HEK293 (cell line): ENCODE measurements at regions not wholly inside any gene's neighbourhood (a gene's known extent, or its start where the extent isn't known, plus 50 kb on each side); places are given as distances from the start of the nearest gene placed in this dataset.

Experiments used
- CTCF ChIA-PET: fragments of 350-600 bp; formaldehyde crosslinking; extraction: SDS; loops from one replicate; lab custom pipeline; 2021; ENCODE audit warnings: antibody characterized with exemption; lab: Yijun Ruan, JAX
- POLR2A ChIA-PET: fragments of 300-600 bp; formaldehyde crosslinking; extraction: SDS; loops from one replicate; lab custom pipeline; 2020; ENCODE audit warnings: antibody characterized with exemption, inconsistent platforms; lab: Yijun Ruan, JAX
- H3K27ac ChIP-seq: fragments of 200-500 bp; sonication (Bioruptor generic); 2 replicates; pipeline ENCODE4 v1.5.1; 2014; ENCODE audit warnings: low read depth, low read length, control low read depth, inconsistent platforms; ENCODE audit errors: extremely low read depth
- H3K36me3 ChIP-seq, 2 experiments: fragments of 200-500 bp in 1 of 2; sonication (Bioruptor generic) in 1 of 2; 1 replicate in 1 of 2; 2 replicates in 1 of 2; pipeline ENCODE4 v1.5.1; 2014 to 2017; ENCODE audit warnings: inconsistent platforms in 2 of 2, low read length in 2 of 2; ENCODE audit not compliant: control insufficient read depth in 2 of 2, insufficient read depth in 1 of 2
- H3K4me1 ChIP-seq: fragments of 200-500 bp; sonication (Bioruptor generic); 2 replicates; pipeline ENCODE4 v1.5.1; 2014; ENCODE audit warnings: mild to moderate bottlenecking, low read length, inconsistent platforms; ENCODE audit not compliant: control insufficient read depth, insufficient read depth
- H3K4me3 ChIP-seq: 2 replicates; pipeline ENCODE4 v1.5.1; 2011; ENCODE audit warnings: low read depth, mild to moderate bottlenecking, control low read depth, low read length, moderate library complexity
- H3K9me3 ChIP-seq: fragments of 200-500 bp; sonication (Bioruptor generic); 2 replicates; pipeline ENCODE4 v1.5.1; 2014; ENCODE audit warnings: low read depth, low read length, inconsistent platforms; ENCODE audit not compliant: control insufficient read depth, insufficient read depth
- BCL6B ChIP-seq: fragments of 450-650 bp; formaldehyde crosslinking; IDR thresholded peaks from 2 replicates; pipeline ENCODE4 v1.5.1; 2017; ENCODE audit warnings: missing biosample characterization, missing genetic modification characterization
- CTCF ChIP-seq: fragments of 450-650 bp; formaldehyde crosslinking; IDR thresholded peaks from 2 replicates; pipeline ENCODE4 v1.5.1; 2016; ENCODE audit warnings: missing biosample characterization, missing genetic modification characterization
- KLF17 ChIP-seq: fragments of 450-650 bp; formaldehyde crosslinking; IDR thresholded peaks from 2 replicates; pipeline ENCODE4 v1.5.1; 2016; ENCODE audit warnings: missing biosample characterization, missing genetic modification characterization
- PRDM4 ChIP-seq: fragments of 450-650 bp; formaldehyde crosslinking; IDR thresholded peaks from 2 replicates; pipeline ENCODE4 v1.5.1; 2017; ENCODE audit warnings: missing biosample characterization, missing genetic modification characterization
- SCRT2 ChIP-seq: fragments of 450-650 bp; formaldehyde crosslinking; IDR thresholded peaks from 2 replicates; pipeline ENCODE4 v1.5.1; 2016; ENCODE audit warnings: missing biosample characterization, missing genetic modification characterization
- YY1 ChIP-seq: fragments of 450-650 bp; formaldehyde crosslinking; IDR thresholded peaks from 2 replicates; pipeline ENCODE4 v1.5.1; 2018; ENCODE audit warnings: missing biosample characterization, missing genetic modification characterization
- ZNF16 ChIP-seq: fragments of 450-650 bp; formaldehyde crosslinking; IDR thresholded peaks from 2 replicates; pipeline ENCODE4 v1.5.1; 2016; ENCODE audit warnings: low read depth, missing biosample characterization, missing genetic modification characterization
- ZNF19 ChIP-seq: fragments of 450-650 bp; formaldehyde crosslinking; IDR thresholded peaks from 2 replicates; pipeline ENCODE4; 2016; ENCODE audit warnings: missing biosample characterization, missing genetic modification characterization, low read depth
- ZNF211 ChIP-seq: fragments of 450-650 bp; formaldehyde crosslinking; IDR thresholded peaks from 2 replicates; pipeline ENCODE4 v1.5.1; 2016; ENCODE audit warnings: low read depth, missing biosample characterization, missing genetic modification characterization
- ZNF221 ChIP-seq: fragments of 450-650 bp; formaldehyde crosslinking; IDR thresholded peaks from 2 replicates; pipeline ENCODE4 v1.5.1; 2017; ENCODE audit warnings: missing biosample characterization, missing genetic modification characterization, borderline replicate concordance
- ZNF404 ChIP-seq: fragments of 450-650 bp; formaldehyde crosslinking; IDR thresholded peaks from 2 replicates; pipeline ENCODE4 v1.5.1; 2017; ENCODE audit warnings: missing biosample characterization, missing genetic modification characterization
- ZNF510 ChIP-seq: fragments of 450-650 bp; formaldehyde crosslinking; IDR thresholded peaks from 2 replicates; pipeline ENCODE4 v1.5.1; 2018; ENCODE audit warnings: mild to moderate bottlenecking, missing genetic modification characterization, missing biosample characterization; ENCODE audit not compliant: insufficient replicate concordance
- ZNF529 ChIP-seq: fragments of 450-650 bp; formaldehyde crosslinking; IDR thresholded peaks from 2 replicates; pipeline ENCODE4 v1.5.1; 2017; ENCODE audit warnings: missing genetic modification characterization, missing biosample characterization; ENCODE audit not compliant: insufficient replicate concordance
- ZNF548 ChIP-seq: fragments of 450-650 bp; formaldehyde crosslinking; IDR thresholded peaks from 2 replicates; pipeline ENCODE4 v1.5.1; 2016; ENCODE audit warnings: missing biosample characterization, missing genetic modification characterization
- ZNF560 ChIP-seq: fragments of 450-650 bp; formaldehyde crosslinking; IDR thresholded peaks from 2 replicates; pipeline ENCODE4 v1.5.1; 2017; ENCODE audit warnings: missing biosample characterization, missing genetic modification characterization, borderline replicate concordance
- ZNF629 ChIP-seq: fragments of 450-650 bp; formaldehyde crosslinking; IDR thresholded peaks from 2 replicates; pipeline ENCODE4 v1.5.1; 2017; ENCODE audit warnings: missing biosample characterization, missing genetic modification characterization
- ZNF747 ChIP-seq: fragments of 450-650 bp; formaldehyde crosslinking; IDR thresholded peaks from 2 replicates; pipeline ENCODE4 v1.5.1; 2016; ENCODE audit warnings: missing biosample characterization, missing genetic modification characterization
- ZXDB ChIP-seq: fragments of 450-650 bp; formaldehyde crosslinking; IDR thresholded peaks from 2 replicates; pipeline ENCODE4 v1.5.1; 2016; ENCODE audit warnings: missing biosample characterization, missing genetic modification characterization
- TF ChIP-seq, protein P1 (sequence below): fragments of 450-650 bp; formaldehyde crosslinking; IDR thresholded peaks from 2 replicates; pipeline ENCODE4 v1.5.1; 2016; ENCODE audit warnings: missing biosample characterization, missing genetic modification characterization, borderline replicate concordance
- TF ChIP-seq, protein P2 (sequence below): fragments of 450-650 bp; formaldehyde crosslinking; conservative IDR thresholded peaks from 2 replicates; pipeline ENCODE4 v1.5.1; 2016; ENCODE audit warnings: low read depth, missing biosample characterization, missing genetic modification characterization
- TF ChIP-seq, protein P3 (sequence below): fragments of 450-650 bp; IDR thresholded peaks from 2 replicates; pipeline ENCODE4 v1.5.1; 2018; ENCODE audit warnings: missing biosample characterization, mild to moderate bottlenecking, missing genetic modification characterization

- TF ChIP-seq PRDM4 (tag by site-specific recombination): no peak
- no peak for TF ChIP-seq YY1 (tag by site-specific recombination)
- no peak for TF ChIP-seq ZNF560 (tag by site-specific recombination)
- no peak for TF ChIP-seq ZNF16 (tag by site-specific recombination)
- no peak for TF ChIP-seq ZNF747
- no peak for TF ChIP-seq KLF17
- no peak for TF ChIP-seq SCRT2 (tag by site-specific recombination)
- no peak for TF ChIP-seq ZNF19
- no peak for TF ChIP-seq ZNF211 (tag by site-specific recombination)
- TF ChIP-seq, all 188 proteins: peak for 0
Measured at GRCh38 chr4:134388351-134388750, 186.8 kb upstream of the PABPC4L start (continued).

DNA sequence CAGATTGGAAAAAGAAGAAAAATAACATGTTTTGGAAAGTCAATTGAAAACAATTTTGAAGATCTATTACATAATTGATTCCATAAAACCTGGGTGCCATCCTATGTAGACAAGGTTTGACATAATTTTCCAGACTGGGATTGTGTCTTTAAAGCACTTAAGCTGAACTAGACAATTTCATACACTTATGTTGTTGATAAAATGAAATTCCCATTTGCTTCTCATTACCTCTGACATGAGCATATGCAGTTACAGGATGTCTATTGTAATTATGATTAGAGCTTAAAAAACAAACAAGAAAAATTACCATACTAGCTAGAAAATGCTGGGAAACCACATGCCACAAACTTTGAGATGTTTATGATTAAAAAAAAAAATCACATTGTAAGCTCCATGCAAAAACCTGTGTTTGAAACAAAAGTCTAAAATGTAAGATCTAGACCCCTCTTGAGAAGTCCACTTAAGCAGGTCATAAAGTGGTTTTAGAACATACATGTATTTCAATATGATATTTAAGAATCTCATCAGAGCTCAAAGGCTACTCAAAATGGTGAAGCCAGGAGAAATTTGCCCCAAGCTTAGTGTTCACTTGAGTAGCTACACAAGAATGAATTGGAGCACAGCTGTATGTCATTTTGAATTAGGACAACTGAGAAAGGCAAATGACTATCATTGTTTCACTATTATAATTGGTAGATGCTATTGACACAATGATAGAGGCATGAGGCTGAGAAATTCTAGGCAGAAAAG lies 181.1 kb upstream of the PABPC4L start:
- ChIA-PET POLR2A (no interaction called here), CTCF (no interaction called here)
- H3K4me1 ChIP-seq: no peaks in the 10 kb centered on the region
- no peaks in the 10 kb centered on the region for H3K9me3 ChIP-seq
- H3K36me3 ChIP-seq: no peaks in the 10 kb centered on the region
- no peak overlapping the region for H3K27ac ChIP-seq
- no peak overlapping the region for H3K4me3 ChIP-seq
- TF ChIP-seq ZNF548 (tag by site-specific recombination) (no peak), ZNF529 (tag by site-specific recombination) (no peak), ZNF404 (no peak), ZNF510 (tag by site-specific recombination) (no peak), ZXDB (tag by site-specific recombination) (no peak), ZNF629 (tag by site-specific recombination) (no peak), BCL6B (tag by site-specific recombination) (no peak), ZNF221 (tag by site-specific recombination) (no peak), CTCF (tag by site-specific recombination) (no peak)
- TF ChIP-seq, protein P1, sequence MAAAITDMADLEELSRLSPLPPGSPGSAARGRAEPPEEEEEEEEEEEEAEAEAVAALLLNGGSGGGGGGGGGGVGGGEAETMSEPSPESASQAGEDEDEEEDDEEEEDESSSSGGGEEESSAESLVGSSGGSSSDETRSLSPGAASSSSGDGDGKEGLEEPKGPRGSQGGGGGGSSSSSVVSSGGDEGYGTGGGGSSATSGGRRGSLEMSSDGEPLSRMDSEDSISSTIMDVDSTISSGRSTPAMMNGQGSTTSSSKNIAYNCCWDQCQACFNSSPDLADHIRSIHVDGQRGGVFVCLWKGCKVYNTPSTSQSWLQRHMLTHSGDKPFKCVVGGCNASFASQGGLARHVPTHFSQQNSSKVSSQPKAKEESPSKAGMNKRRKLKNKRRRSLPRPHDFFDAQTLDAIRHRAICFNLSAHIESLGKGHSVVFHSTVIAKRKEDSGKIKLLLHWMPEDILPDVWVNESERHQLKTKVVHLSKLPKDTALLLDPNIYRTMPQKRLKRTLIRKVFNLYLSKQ (tag by site-specific recombination): no peak
- TF ChIP-seq, protein P2, sequence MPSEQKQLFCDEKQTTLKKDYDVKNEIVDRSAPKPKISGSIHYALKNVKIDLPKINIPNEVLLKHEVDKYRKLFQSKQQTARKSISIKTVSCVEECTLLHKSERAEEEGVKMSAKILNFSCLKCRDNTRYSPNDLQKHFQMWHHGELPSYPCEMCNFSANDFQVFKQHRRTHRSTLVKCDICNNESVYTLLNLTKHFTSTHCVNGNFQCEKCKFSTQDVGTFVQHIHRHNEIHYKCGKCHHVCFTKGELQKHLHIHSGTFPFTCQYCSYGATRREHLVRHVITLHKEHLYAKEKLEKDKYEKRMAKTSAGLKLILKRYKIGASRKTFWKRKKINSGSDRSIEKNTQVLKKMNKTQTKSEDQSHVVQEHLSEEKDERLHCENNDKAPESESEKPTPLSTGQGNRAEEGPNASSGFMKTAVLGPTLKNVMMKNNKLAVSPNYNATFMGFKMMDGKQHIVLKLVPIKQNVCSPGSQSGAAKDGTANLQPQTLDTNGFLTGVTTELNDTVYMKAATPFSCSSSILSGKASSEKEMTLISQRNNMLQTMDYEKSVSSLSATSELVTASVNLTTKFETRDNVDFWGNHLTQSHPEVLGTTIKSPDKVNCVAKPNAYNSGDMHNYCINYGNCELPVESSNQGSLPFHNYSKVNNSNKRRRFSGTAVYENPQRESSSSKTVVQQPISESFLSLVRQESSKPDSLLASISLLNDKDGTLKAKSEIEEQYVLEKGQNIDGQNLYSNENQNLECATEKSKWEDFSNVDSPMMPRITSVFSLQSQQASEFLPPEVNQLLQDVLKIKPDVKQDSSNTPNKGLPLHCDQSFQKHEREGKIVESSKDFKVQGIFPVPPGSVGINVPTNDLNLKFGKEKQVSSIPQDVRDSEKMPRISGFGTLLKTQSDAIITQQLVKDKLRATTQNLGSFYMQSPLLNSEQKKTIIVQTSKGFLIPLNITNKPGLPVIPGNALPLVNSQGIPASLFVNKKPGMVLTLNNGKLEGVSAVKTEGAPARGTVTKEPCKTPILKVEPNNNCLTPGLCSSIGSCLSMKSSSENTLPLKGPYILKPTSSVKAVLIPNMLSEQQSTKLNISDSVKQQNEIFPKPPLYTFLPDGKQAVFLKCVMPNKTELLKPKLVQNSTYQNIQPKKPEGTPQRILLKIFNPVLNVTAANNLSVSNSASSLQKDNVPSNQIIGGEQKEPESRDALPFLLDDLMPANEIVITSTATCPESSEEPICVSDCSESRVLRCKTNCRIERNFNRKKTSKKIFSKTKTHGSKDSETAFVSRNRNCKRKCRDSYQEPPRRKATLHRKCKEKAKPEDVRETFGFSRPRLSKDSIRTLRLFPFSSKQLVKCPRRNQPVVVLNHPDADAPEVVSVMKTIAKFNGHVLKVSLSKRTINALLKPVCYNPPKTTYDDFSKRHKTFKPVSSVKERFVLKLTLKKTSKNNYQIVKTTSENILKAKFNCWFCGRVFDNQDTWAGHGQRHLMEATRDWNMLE: no peak
- TF ChIP-seq, protein P3, sequence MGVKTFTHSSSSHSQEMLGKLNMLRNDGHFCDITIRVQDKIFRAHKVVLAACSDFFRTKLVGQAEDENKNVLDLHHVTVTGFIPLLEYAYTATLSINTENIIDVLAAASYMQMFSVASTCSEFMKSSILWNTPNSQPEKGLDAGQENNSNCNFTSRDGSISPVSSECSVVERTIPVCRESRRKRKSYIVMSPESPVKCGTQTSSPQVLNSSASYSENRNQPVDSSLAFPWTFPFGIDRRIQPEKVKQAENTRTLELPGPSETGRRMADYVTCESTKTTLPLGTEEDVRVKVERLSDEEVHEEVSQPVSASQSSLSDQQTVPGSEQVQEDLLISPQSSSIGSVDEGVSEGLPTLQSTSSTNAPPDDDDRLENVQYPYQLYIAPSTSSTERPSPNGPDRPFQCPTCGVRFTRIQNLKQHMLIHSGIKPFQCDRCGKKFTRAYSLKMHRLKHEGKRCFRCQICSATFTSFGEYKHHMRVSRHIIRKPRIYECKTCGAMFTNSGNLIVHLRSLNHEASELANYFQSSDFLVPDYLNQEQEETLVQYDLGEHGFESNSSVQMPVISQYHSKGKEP (tag by site-specific recombination): no peak
